Common myeloid progenitor, CD34-positive (primary cell): ENCODE measurements at regions not wholly inside any gene's neighbourhood (a gene's known extent, or its start where the extent isn't known, plus 50 kb on each side); places are given as distances from the start of the nearest gene placed in this dataset.

Experiments
- CTCF ChIA-PET: fragments of 350-600 bp; sonication (Branson Sonifier 250); formaldehyde crosslinking; loops from one replicate; lab custom pipeline; 2021; ENCODE audit warnings: antibody characterized with exemption; lab: Charles Lee
- POLR2A ChIA-PET: fragments of 350-600 bp; sonication (Branson Sonifier 250); formaldehyde crosslinking; loops from one replicate; lab custom pipeline; 2021; ENCODE audit warnings: antibody characterized with exemption; lab: Charles Lee
- DNase-seq, 3 donors: peaks; one replicate each; pipeline versions ENCODE4 v3.0.0 to v3.0.0-alpha.2; 2013
- H3K27ac ChIP-seq, 2 experiments: 1 replicate in 1 of 2; 2 replicates in 1 of 2; pipeline ENCODE4 v1.7.0; 2013; ENCODE audit warnings: inconsistent platforms in 2 of 2, low read length in 2 of 2, mild to moderate bottlenecking in 2 of 2, low read depth in 1 of 2, moderate library complexity in 1 of 2; ENCODE audit not compliant: severe bottlenecking in 2 of 2, insufficient read depth in 1 of 2, poor library complexity in 1 of 2
- H3K27me3 ChIP-seq, 5 experiments: replicated peaks in 2 of 5; 1 replicate in 3 of 5; 2 replicates in 2 of 5; pipeline versions ENCODE4 v1.6.1 to v1.7.0; 2013; ENCODE audit warnings: low read length in 4 of 5, mild to moderate bottlenecking in 2 of 5, moderate library complexity in 2 of 5, inconsistent platforms in 1 of 5; ENCODE audit not compliant: insufficient read depth in 5 of 5, control insufficient read depth in 4 of 5
- H3K36me3 ChIP-seq, 4 experiments: 1 replicate in 2 of 4; 2 replicates in 2 of 4; pipeline versions ENCODE4 v1.6.1 to v1.7.0; 2013; ENCODE audit warnings: low read length in 3 of 4, control low read depth in 1 of 4, mild to moderate bottlenecking in 1 of 4; ENCODE audit not compliant: control insufficient read depth in 4 of 4, insufficient read depth in 4 of 4
- H3K4me1 ChIP-seq, 4 experiments: 1 replicate in 3 of 4; 2 replicates in 1 of 4; pipeline versions ENCODE4 v1.6.1 to v1.7.1; 2013; ENCODE audit warnings: low read length in 3 of 4, mild to moderate bottlenecking in 3 of 4, control low read depth in 1 of 4, inconsistent platforms in 1 of 4, moderate library complexity in 1 of 4; ENCODE audit not compliant: control insufficient read depth in 4 of 4, insufficient read depth in 4 of 4; ENCODE audit errors: control extremely low read depth in 1 of 4
- H3K4me3 ChIP-seq, 7 experiments: 1 replicate in 4 of 7; 2 replicates in 3 of 7; pipeline versions ENCODE4 v1.5.1 to v1.7.0; 2013; ENCODE audit warnings: mild to moderate bottlenecking in 7 of 7, low read length in 6 of 7, moderate library complexity in 6 of 7, inconsistent platforms in 2 of 7, low read depth in 2 of 7, control low read depth in 1 of 7; ENCODE audit not compliant: insufficient read depth in 4 of 7, control insufficient read depth in 1 of 7; ENCODE audit errors: extremely low read depth in 1 of 7
- H3K9me3 ChIP-seq, 5 experiments: 1 replicate in 4 of 5; 2 replicates in 1 of 5; pipeline versions ENCODE4 v1.6.1 to v1.7.1; 2013; ENCODE audit warnings: low read length in 4 of 5, mild to moderate bottlenecking in 2 of 5, inconsistent platforms in 1 of 5, low read depth in 1 of 5, moderate library complexity in 1 of 5; ENCODE audit not compliant: control insufficient read depth in 4 of 5, insufficient read depth in 2 of 5; ENCODE audit errors: control extremely low read depth in 1 of 5
- WGBS: methylation state at CpG from one replicate; pipeline ENCODE4 v1.1.5; 2013; ENCODE audit not compliant: insufficient coverage; 5-methylcytosine and 5-hydroxymethylcytosine counted together

GRCh38 chr12:64946132-64946829 is 121.8 kb downstream of the TBC1D30 start:
- H3K9me3 ChIP-seq: peaks cover 0 to 2% (median 0%) of the 10 kb centered on the region in 5 experiments
- no peaks in the 10 kb centered on the region for H3K36me3 ChIP-seq
- no peak overlapping the region for H3K4me3 ChIP-seq
- CTCF ChIA-PET: interaction anchor here (0.6 kb wide), 1 partner anchor 26 kb away, joined by 3 read pairs; no protein-coding TSS in a partner anchor
- H3K4me1 ChIP-seq: peaks cover 0 to 14% (median 4%) of the 10 kb centered on the region in 4 experiments
- DNase-seq: no peak
- H3K27me3 ChIP-seq: peaks cover 21 to 93% (median 57%) of the 10 kb centered on the region in 5 experiments
- POLR2A ChIA-PET: no interaction called here
- 100% methylated on average over 3 of the region's 5 CpGs for WGBS
- H3K27ac ChIP-seq: no peak overlapping the region

- H3K4me3 ChIP-seq: no peak overlapping the region
- POLR2A ChIA-PET: no interaction called here
- CTCF ChIA-PET: interaction anchor here (1.0 to 1.4 kb wide), 2 partner anchors 22 to 156 kb away, joined by 3 to 5 read pairs; no protein-coding TSS in a partner anchor
- no peak overlapping the region for H3K27ac ChIP-seq
- H3K36me3 ChIP-seq: no peaks in the 10 kb centered on the region
- 33% methylated on average over 3 of the region's 3 CpGs for WGBS
- H3K9me3 ChIP-seq: no peaks in the 10 kb centered on the region
- DNase-seq: no peak
- H3K4me1 ChIP-seq: peaks cover 0 to 7% (median 2%) of the 10 kb centered on the region in 4 experiments
- H3K27me3 ChIP-seq: peaks cover 31 to 93% (median 55%) of the 10 kb centered on the region in 5 experiments
Observed at GRCh38 chr12:64950711-64951298, 126.4 kb downstream of the TBC1D30 start.

- no peak for DNase-seq
- no peak overlapping the region for H3K27ac ChIP-seq
- no peaks in the 10 kb centered on the region for H3K36me3 ChIP-seq
- no peak overlapping the region for H3K4me3 ChIP-seq
- no CpG with 5 or more reads among the region's 1 CpG for WGBS
- CTCF ChIA-PET: interaction anchor here (1.0 kb wide), 1 partner anchor 61 kb away, joined by 3 read pairs; no protein-coding TSS in a partner anchor
- POLR2A ChIA-PET: interaction anchor here (0.7 kb wide), 1 partner anchor 471 kb away, joined by 3 read pairs; no protein-coding TSS in a partner anchor
- H3K9me3 ChIP-seq: no peaks in the 10 kb centered on the region
- H3K4me1 ChIP-seq: peaks cover 0 to 7% (median 2%) of the 10 kb centered on the region in 4 experiments
- H3K27me3 ChIP-seq: peaks cover 20 to 93% (median 50%) of the 10 kb centered on the region in 5 experiments
Observed at GRCh38 chr12:64951944-64952343, 127.5 kb downstream of the TBC1D30 start.

GRCh38 chr12:64955746-64956145 is 131.3 kb downstream of the TBC1D30 start:
- DNase-seq: no peak
- H3K4me3 ChIP-seq: no peak overlapping the region
- ChIA-PET CTCF (no interaction called here), POLR2A (no interaction called here)
- no peaks in the 10 kb centered on the region for H3K9me3 ChIP-seq
- no peaks in the 10 kb centered on the region for H3K36me3 ChIP-seq
- H3K27ac ChIP-seq: no peak overlapping the region
- peaks cover 25 to 83% (median 32%) of the 10 kb centered on the region in 5 experiments for H3K27me3 ChIP-seq
- H3K4me1 ChIP-seq: peaks cover 0 to 3% (median 1%) of the 10 kb centered on the region in 4 experiments

GRCh38 chr12:64965920-64966319 is 141.5 kb downstream of the TBC1D30 start:
- Histone ChIP-seq H3K4me1 (peaks cover 0 to 5% (median 3%) of the 10 kb centered on the region in 4 experiments), H3K36me3 (no peaks in the 10 kb centered on the region), H3K4me3 (no peak overlapping the region), H3K9me3 (peaks cover 0 to 20% (median 2%) of the 10 kb centered on the region in 5 experiments), H3K27ac (no peak overlapping the region), H3K27me3 (peaks cover 0 to 30% (median 11%) of the 10 kb centered on the region in 5 experiments)
- 100% methylated on average over 2 of the region's 2 CpGs for WGBS
- ChIA-PET CTCF (no interaction called here), POLR2A (no interaction called here)
- DNase-seq: no peak

- H3K27me3 ChIP-seq: peaks cover 0 to 26% (median 11%) of the 10 kb centered on the region in 5 experiments
- H3K36me3 ChIP-seq: no peaks in the 10 kb centered on the region
- H3K9me3 ChIP-seq: peaks cover 0 to 11% (median 3%) of the 10 kb centered on the region in 5 experiments
- no peak overlapping the region for H3K4me3 ChIP-seq
- CTCF ChIA-PET: no interaction called here
- H3K27ac ChIP-seq: no peak overlapping the region
- H3K4me1 ChIP-seq: peaks cover 0 to 5% (median 3%) of the 10 kb centered on the region in 4 experiments
- POLR2A ChIA-PET: no interaction called here
- DNase-seq: peak in 1 of 3 donors; percentile 19
Observed at GRCh38 chr12:64968989-64969819, 144.8 kb downstream of the TBC1D30 start.
